DOHH2 (cell line): ENCODE measurements at regions not wholly inside any gene's neighbourhood (a gene's known extent, or its start where the extent isn't known, plus 50 kb on each side); places are given as distances from the start of the nearest gene placed in this dataset.

ENCODE experiments used
- EZH2phosphoT487 ChIP-seq: fragments of 200-600 bp; sonication (generic); IDR thresholded peaks from 2 replicates; pipeline ENCODE4 v1.6.1; 2017; ENCODE audit warnings: borderline replicate concordance, mild to moderate bottlenecking, antibody characterized with exemption, low read length, moderate library complexity, mixed read lengths
- TF ChIP-seq, protein P1 (sequence below): fragments of 200-600 bp; sonication (generic); IDR thresholded peaks from one replicate; pipeline ENCODE4 v1.5.1; 2014; ENCODE audit warnings: antibody characterized with exemption, mild to moderate bottlenecking, low read depth, low read length; ENCODE audit not compliant: poor library complexity, severe bottlenecking

DNA sequence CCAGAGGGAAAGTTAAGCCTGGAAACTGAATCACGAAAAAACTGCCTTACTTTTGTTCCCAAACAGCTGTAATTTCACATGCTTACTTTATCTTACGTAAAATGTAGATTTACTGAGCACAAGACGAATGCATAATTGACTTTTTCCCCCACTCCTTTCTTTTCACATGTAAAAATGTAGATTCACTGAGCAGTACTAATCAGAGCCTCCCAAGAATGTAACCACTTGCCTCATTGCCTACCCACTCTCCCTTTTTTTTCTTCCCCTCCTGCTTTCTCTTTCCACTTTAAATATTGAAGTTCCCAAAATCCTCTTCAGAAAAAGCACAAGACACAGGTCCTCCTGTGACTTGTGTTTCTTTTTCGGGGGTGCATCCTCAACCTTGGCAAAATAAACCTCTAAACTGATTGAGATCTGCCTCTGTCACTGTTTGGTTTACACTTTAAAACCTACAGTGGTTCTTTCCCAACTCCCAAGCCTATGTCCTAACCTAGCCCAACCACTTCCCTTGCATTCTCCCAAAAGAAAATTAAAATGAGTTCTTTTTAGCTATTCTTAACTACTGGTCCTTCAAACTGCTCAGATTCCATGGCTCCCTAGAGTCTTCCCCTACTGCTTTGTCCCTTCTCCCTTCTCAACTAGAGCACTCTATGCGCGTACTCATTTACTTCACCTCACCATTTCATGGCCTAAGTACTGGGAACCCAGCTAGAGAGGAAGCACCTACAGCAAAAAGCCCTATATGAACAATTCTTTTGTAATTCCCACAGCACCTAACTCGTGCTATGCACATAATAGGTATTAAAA lies 236.6 kb upstream of the MKLN1 start:
- TF ChIP-seq, protein P1, sequence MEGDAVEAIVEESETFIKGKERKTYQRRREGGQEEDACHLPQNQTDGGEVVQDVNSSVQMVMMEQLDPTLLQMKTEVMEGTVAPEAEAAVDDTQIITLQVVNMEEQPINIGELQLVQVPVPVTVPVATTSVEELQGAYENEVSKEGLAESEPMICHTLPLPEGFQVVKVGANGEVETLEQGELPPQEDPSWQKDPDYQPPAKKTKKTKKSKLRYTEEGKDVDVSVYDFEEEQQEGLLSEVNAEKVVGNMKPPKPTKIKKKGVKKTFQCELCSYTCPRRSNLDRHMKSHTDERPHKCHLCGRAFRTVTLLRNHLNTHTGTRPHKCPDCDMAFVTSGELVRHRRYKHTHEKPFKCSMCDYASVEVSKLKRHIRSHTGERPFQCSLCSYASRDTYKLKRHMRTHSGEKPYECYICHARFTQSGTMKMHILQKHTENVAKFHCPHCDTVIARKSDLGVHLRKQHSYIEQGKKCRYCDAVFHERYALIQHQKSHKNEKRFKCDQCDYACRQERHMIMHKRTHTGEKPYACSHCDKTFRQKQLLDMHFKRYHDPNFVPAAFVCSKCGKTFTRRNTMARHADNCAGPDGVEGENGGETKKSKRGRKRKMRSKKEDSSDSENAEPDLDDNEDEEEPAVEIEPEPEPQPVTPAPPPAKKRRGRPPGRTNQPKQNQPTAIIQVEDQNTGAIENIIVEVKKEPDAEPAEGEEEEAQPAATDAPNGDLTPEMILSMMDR = no peak
- no peak for TF ChIP-seq EZH2phosphoT487
